ENCODE measurements at regions not wholly inside any gene's neighbourhood (a gene's known extent, or its start where the extent isn't known, plus 50 kb on each side); places are given as distances from the start of the nearest gene placed in this dataset.

- TF ChIP-seq CTCF (IDR thresholded peaks at IDR 0.05; ENCODE audit: poor library complexity, severe bottlenecking) (no peak), TAF1 (IDR thresholded peaks at IDR 0.05; ENCODE audit: low read depth) (no peak)
Measured at GRCh38 chr3:24687671-24688070, 193.0 kb upstream of the THRB start.
